CD4-positive, CD25-positive, alpha-beta regulatory T cell (primary cell): ENCODE measurements at regions not wholly inside any gene's neighbourhood (a gene's known extent, or its start where the extent isn't known, plus 50 kb on each side); places are given as distances from the start of the nearest gene placed in this dataset.

Experiments used
- ATAC-seq, 2 donors: fragments of 150-1000 bp; cut with Tn5 transposase; one replicate each; pipeline ENCODE4 v1.10.0; 2021; ENCODE audit warnings: low read depth in 2 of 2, moderate number of reproducible peaks in 2 of 2, moderate library complexity in 1 of 2
- DNase-seq, 3 donors: peaks; one replicate each; pipeline versions ENCODE4 v3.0.0 to v3.0.0-alpha.2; 2012 to 2022; ENCODE audit warnings: mixed read lengths in 1 of 3
- H3K27ac ChIP-seq: one replicate; pipeline ENCODE4 v1.7.0; 2013; ENCODE audit warnings: mild to moderate bottlenecking, low read length; ENCODE audit not compliant: insufficient read depth, poor library complexity, severe bottlenecking
- H3K27me3 ChIP-seq: one replicate; pipeline ENCODE4 v1.7.0; 2013; ENCODE audit warnings: low read length; ENCODE audit not compliant: control insufficient read depth, insufficient read depth
- H3K36me3 ChIP-seq: one replicate; pipeline ENCODE4 v1.7.0; 2013; ENCODE audit warnings: mild to moderate bottlenecking, low read length, moderate library complexity; ENCODE audit not compliant: control insufficient read depth, insufficient read depth
- H3K4me1 ChIP-seq: 2 replicates; pipeline ENCODE4 v1.7.0; 2013; ENCODE audit warnings: mild to moderate bottlenecking, low read length; ENCODE audit not compliant: insufficient read depth, control insufficient read depth, poor library complexity, severe bottlenecking
- H3K4me3 ChIP-seq: one replicate; pipeline ENCODE4 v1.7.0; 2013; ENCODE audit warnings: low read depth, mild to moderate bottlenecking, low read length, moderate library complexity
- H3K9me3 ChIP-seq, 2 experiments: 1 replicate in 1 of 2; 2 replicates in 1 of 2; pipeline ENCODE4 v1.7.0; 2013; ENCODE audit warnings: low read length in 2 of 2, mild to moderate bottlenecking in 1 of 2, moderate library complexity in 1 of 2; ENCODE audit not compliant: control insufficient read depth in 2 of 2
- H3K27ac Mint-ChIP-seq, 3 donors: one replicate each; pipeline ENCODE4 v1.8.0; 2020 to 2022; ENCODE audit warnings: mild to moderate bottlenecking in 3 of 3, mixed read lengths in 3 of 3, moderate library complexity in 2 of 3
- H3K27me3 Mint-ChIP-seq: one replicate; pipeline ENCODE4 v1.8.0; 2022; ENCODE audit warnings: mild to moderate bottlenecking, mixed read lengths
- H3K36me3 Mint-ChIP-seq: one replicate; pipeline ENCODE4 v1.8.0; 2020; ENCODE audit warnings: mixed read lengths
- H3K4me1 Mint-ChIP-seq, 4 donors: one replicate each; pipeline ENCODE4 v1.8.0; 2020 to 2022; ENCODE audit warnings: mixed read lengths in 4 of 4, mild to moderate bottlenecking in 1 of 4
- H3K4me3 Mint-ChIP-seq, 4 donors: one replicate each; pipeline ENCODE4 v1.8.0; 2020 to 2022; ENCODE audit warnings: mild to moderate bottlenecking in 4 of 4, mixed read lengths in 4 of 4, moderate library complexity in 3 of 4
- H3K9me3 Mint-ChIP-seq, 7 donors: one replicate each; pipeline ENCODE4 v1.8.0; 2020 to 2022; ENCODE audit warnings: mixed read lengths in 7 of 7, mild to moderate bottlenecking in 3 of 7, moderate library complexity in 2 of 7

DNA sequence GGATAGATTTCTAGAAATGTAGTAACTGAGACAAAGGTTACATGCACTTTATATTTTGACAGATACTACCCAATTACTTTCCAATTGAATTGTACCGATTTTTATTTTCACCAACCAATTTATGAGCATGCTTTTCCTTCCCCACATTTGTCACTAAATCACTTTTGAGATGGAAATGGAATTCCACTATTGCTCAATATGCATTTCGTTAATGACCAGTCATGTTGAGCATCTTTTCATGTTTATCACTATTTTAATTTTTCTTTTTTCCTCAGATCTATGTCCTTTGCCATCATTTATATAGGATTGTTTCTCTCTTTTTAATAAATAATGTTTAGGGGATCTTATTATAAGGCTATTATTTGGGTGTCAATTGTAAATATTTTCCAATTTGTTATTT is 102.8 kb upstream of the SMIM36 start:
- DNase-seq = no peak
- no peaks in the 10 kb centered on the region for H3K36me3 Mint-ChIP-seq
- Histone ChIP-seq H3K4me1 (no peaks in the 10 kb centered on the region), H3K36me3 (no peaks in the 10 kb centered on the region), H3K27me3 (peaks cover 9% of the 10 kb centered on the region), H3K4me3 (no peak overlapping the region), H3K27ac (no peak overlapping the region), H3K9me3 (no peaks in the 10 kb centered on the region)
- ATAC-seq = no peak
- no peaks in the 10 kb centered on the region for H3K9me3 Mint-ChIP-seq
- H3K4me1 Mint-ChIP-seq = peaks cover 0 to 2% (median 0%) of the 10 kb centered on the region in 4 donors
- peaks cover 35% of the 10 kb centered on the region for H3K27me3 Mint-ChIP-seq
- no peak overlapping the region for H3K27ac Mint-ChIP-seq
- no peak overlapping the region for H3K4me3 Mint-ChIP-seq

DNA sequence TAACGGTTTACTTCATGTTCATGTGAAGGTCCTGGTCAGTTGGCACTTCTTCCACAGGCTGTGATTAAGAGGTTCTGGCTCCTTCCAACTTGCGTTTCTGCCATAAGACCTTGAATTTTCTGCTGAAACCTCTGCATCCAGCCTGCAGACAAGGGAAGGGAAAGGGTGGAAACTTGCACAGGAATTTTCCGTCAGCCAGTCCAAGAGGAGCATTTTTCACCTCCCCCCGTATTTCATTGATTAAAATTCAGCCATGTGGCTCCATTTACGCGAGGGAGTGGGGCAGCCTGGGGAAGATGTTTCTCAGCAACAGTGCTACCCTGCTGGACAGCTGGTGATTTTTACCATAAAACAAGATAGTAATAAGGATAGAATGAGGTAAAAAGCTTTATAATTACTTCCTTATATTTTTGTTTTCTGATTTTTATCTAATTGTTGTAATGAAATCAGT is 101.5 kb upstream of the SMIM36 start:
- H3K27me3 Mint-ChIP-seq = peaks cover 22% of the 10 kb centered on the region
- Histone ChIP-seq H3K4me1 (no peaks in the 10 kb centered on the region), H3K9me3 (no peaks in the 10 kb centered on the region), H3K27me3 (peaks cover 5% of the 10 kb centered on the region), H3K4me3 (no peak overlapping the region), H3K36me3 (no peaks in the 10 kb centered on the region), H3K27ac (no peak overlapping the region)
- no peak for ATAC-seq
- H3K4me3 Mint-ChIP-seq = no peak overlapping the region
- no peaks in the 10 kb centered on the region for H3K9me3 Mint-ChIP-seq
- no peak for DNase-seq
- peak overlapping the region in 1 of 3 donors; percentile 9 for H3K27ac Mint-ChIP-seq
- no peaks in the 10 kb centered on the region for H3K4me1 Mint-ChIP-seq
- H3K36me3 Mint-ChIP-seq = no peaks in the 10 kb centered on the region

DNA sequence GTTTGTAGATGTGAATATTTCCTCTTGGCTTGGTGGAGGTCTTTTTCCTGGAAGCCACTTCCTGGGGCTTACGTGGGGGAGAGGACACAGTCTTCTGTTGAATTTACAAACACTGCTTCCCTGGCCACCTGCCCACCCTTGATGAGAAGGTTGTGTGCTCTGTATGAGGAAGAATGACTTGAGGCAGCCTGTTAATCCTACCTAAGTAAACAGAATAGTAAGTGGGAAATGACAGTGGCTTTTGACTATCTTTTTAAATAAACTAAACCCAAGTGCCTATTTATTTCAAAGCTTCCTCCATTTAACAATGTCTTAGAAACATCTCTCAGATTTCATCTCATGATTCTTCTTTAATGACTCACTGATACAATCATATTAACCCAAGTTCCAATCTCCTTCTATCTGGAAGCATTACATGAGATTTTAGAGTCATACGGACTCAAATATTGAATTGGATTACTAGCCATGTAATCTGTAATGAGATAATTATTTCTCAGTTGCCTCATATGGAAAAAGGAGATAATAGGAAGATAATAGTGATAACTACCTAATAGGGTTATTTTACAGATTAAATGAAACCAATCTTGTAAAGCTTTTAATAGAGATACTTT is 96.6 kb upstream of the SMIM36 start:
- Mint-ChIP-seq H3K9me3 (peaks cover 0 to 5% (median 0%) of the 10 kb centered on the region in 7 donors), H3K4me1 (no peaks in the 10 kb centered on the region), H3K36me3 (no peaks in the 10 kb centered on the region), H3K4me3 (no peak overlapping the region), H3K27me3 (peaks cover 13% of the 10 kb centered on the region), H3K27ac (no peak overlapping the region)
- Histone ChIP-seq H3K4me1 (no peaks in the 10 kb centered on the region), H3K27ac (no peak overlapping the region), H3K27me3 (peaks cover 7% of the 10 kb centered on the region), H3K4me3 (no peak overlapping the region), H3K9me3 (no peaks in the 10 kb centered on the region), H3K36me3 (no peaks in the 10 kb centered on the region)
- no peak for ATAC-seq
- DNase-seq = no peak

DNA sequence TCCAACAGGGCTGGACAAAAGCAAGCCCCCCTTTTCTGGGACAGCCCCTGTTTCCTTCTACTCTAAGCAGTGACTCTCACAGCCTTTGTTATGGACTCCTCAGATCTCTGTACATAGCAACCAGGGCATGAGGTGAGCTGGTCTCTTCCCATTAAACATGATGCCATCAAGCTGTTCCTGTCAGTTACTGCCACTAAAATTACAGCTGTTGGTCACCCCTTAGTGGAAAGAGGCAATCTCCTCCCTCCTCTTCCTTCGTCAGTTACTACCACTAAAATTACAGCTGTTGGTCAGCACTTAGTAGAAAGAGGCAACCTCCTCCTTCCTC is 95.2 kb upstream of the SMIM36 start:
- DNase-seq = no peak

DNA sequence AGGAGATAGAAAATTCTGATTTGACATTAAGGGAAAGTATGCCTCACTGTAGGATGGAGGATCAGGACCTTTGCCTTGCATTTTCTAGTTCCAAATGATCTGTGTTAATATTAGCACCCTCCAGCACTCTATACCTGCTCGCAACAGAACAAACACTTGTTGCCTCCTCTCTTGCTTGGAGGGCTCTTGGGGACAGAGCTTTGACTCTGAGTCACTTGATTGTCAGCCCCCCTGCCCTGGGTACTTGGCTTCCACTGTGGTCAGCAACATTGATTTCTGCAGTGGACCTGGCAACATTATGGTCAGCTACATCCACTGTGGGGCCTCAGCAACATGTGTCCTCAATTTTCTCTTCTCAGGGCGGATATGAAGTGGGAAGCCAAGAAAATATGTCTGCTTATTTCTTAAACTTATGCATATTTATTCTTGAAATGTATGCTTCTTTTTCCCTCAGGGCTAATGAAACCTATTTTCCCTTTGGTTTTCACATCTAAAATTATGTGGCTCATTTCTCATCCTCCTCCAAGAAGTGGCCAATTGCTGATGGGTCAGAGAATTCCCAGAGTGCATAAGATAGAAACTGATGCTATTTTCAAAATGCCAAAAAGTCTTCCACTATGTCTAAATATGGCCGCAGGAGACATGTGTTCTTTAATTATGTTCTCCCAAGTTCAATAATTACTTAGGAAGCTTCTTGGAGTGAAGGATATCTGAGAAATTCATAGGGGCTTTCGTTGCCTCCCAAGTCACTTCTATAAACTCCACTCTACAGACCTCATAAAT is 94.6 kb upstream of the SMIM36 start:
- peaks cover 12% of the 10 kb centered on the region for H3K27me3 ChIP-seq
- Mint-ChIP-seq H3K27ac (no peak overlapping the region), H3K9me3 (peaks cover 0 to 12% (median 2%) of the 10 kb centered on the region in 7 donors), H3K27me3 (peaks cover 15% of the 10 kb centered on the region), H3K4me1 (no peaks in the 10 kb centered on the region), H3K36me3 (no peaks in the 10 kb centered on the region), H3K4me3 (no peak overlapping the region)
- no peaks in the 10 kb centered on the region for H3K9me3 ChIP-seq
- ATAC-seq (no peak), DNase-seq (no peak)
- no peaks in the 10 kb centered on the region for H3K36me3 ChIP-seq
- H3K27ac ChIP-seq = no peak overlapping the region
- no peaks in the 10 kb centered on the region for H3K4me1 ChIP-seq
- no peak overlapping the region for H3K4me3 ChIP-seq

More for the DNA sequence above, 95.2 kb upstream of the SMIM36 start:
- peaks cover 0 to 7% (median 0%) of the 10 kb centered on the region in 7 donors for H3K9me3 Mint-ChIP-seq
- no peaks in the 10 kb centered on the region for H3K36me3 Mint-ChIP-seq
- H3K4me1 Mint-ChIP-seq = no peaks in the 10 kb centered on the region
- H3K4me1 ChIP-seq = no peaks in the 10 kb centered on the region
- H3K27me3 ChIP-seq = peaks cover 11% of the 10 kb centered on the region
- no peak overlapping the region for H3K4me3 Mint-ChIP-seq
- no peak overlapping the region for H3K4me3 ChIP-seq
- H3K27ac ChIP-seq = no peak overlapping the region
- no peaks in the 10 kb centered on the region for H3K9me3 ChIP-seq
- ATAC-seq = no peak
- H3K27me3 Mint-ChIP-seq = peaks cover 15% of the 10 kb centered on the region
- H3K27ac Mint-ChIP-seq = no peak overlapping the region
- no peaks in the 10 kb centered on the region for H3K36me3 ChIP-seq

DNA sequence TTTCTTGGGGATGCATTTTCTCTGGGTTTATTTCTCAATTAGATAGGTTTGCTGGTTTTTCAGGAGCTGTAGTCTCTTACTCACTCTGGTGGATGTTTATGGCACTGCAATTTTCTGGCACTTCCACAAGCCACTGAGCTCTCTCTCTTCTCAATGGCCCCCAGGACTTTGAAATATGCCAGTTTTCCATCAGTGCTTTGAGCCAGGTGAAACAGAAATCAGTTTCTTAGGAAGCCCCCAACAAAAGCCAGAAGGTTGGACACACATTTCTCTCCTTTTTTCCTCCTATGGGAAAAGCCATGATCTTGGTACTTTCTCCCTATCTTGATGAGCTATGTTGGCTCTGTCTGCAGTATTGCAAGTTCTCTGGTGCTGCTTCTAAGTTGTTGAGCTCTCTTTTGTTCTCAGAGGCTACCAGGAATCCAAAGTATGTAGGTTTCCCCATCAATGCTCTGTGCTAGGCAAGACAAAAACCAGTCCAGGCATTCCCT is 90.7 kb upstream of the SMIM36 start:
- no peak overlapping the region for H3K4me3 Mint-ChIP-seq
- ATAC-seq = no peak
- Histone ChIP-seq H3K9me3 (peaks cover 23 to 28% of the 10 kb centered on the region in 2 experiments), H3K27ac (no peak overlapping the region), H3K27me3 (peaks cover 11% of the 10 kb centered on the region), H3K4me1 (no peaks in the 10 kb centered on the region), H3K4me3 (no peak overlapping the region), H3K36me3 (no peaks in the 10 kb centered on the region)
- H3K4me1 Mint-ChIP-seq = no peaks in the 10 kb centered on the region
- DNase-seq = peak in 2 of 3 donors; percentile 16 to 42
- peaks cover 15% of the 10 kb centered on the region for H3K27me3 Mint-ChIP-seq
- H3K36me3 Mint-ChIP-seq = no peaks in the 10 kb centered on the region
- peaks cover 5 to 35% (median 17%) of the 10 kb centered on the region in 7 donors for H3K9me3 Mint-ChIP-seq
- H3K27ac Mint-ChIP-seq = no peak overlapping the region

DNA sequence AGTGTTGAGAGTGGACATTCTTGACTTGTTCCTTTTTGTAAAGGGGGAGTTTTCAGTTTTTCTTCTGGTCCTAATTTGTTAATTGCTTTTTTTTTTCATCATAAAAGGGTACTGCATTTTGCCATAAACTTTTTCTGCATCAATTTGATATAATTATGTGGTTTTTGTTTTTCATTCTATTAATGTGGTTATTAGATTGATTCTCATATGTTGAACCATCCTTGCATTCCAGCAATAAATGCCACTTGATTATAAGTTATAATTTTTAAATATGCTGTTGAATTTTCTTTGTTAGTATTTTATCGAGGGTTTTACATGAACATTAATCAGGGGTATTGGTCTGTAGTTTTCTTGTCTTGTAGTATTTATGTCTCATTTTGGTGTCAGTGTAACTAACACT is 87.2 kb upstream of the SMIM36 start:
- no peak for ATAC-seq
- Mint-ChIP-seq H3K9me3 (peaks cover 11 to 41% (median 19%) of the 10 kb centered on the region in 7 donors), H3K27ac (no peak overlapping the region), H3K27me3 (peaks cover 18% of the 10 kb centered on the region), H3K4me1 (no peaks in the 10 kb centered on the region), H3K4me3 (no peak overlapping the region), H3K36me3 (no peaks in the 10 kb centered on the region)
- DNase-seq = no peak
- Histone ChIP-seq H3K4me1 (no peaks in the 10 kb centered on the region), H3K4me3 (no peak overlapping the region), H3K36me3 (no peaks in the 10 kb centered on the region), H3K27ac (no peak overlapping the region), H3K9me3 (peaks cover 23 to 28% of the 10 kb centered on the region in 2 experiments), H3K27me3 (peaks cover 8% of the 10 kb centered on the region)
